Liver (tissue), 8 donors: ENCODE measurements at regions not wholly inside any gene's neighbourhood (a gene's known extent, or its start where the extent isn't known, plus 50 kb on each side); places are given as distances from the start of the nearest gene placed in this dataset.

ENCODE experiments used
- DNase-seq: peaks from one replicate; pipeline ENCODE4 v3.0.0-alpha.2; 2017; ENCODE audit warnings: low spot score
- H3K27ac ChIP-seq, 2 donors: one replicate each; pipeline ENCODE4 v1.7.0; 2013; ENCODE audit warnings: inconsistent platforms in 2 of 2, low read length in 2 of 2, control low read depth in 1 of 2, low read depth in 1 of 2, mild to moderate bottlenecking in 1 of 2
- H3K27me3 ChIP-seq, 4 donors: one replicate each; pipeline versions ENCODE4 v1.6.1 to v1.7.0; 2013; ENCODE audit warnings: low read length in 3 of 4, inconsistent platforms in 1 of 4, mild to moderate bottlenecking in 1 of 4, moderate library complexity in 1 of 4; ENCODE audit not compliant: control insufficient read depth in 4 of 4, insufficient read depth in 4 of 4
- H3K36me3 ChIP-seq, 4 donors: one replicate each; pipeline versions ENCODE4 v1.6.1 to v1.7.0; 2013; ENCODE audit warnings: low read length in 3 of 4, mild to moderate bottlenecking in 3 of 4, low read depth in 1 of 4, moderate library complexity in 1 of 4; ENCODE audit not compliant: control insufficient read depth in 4 of 4, insufficient read depth in 3 of 4
- H3K4me1 ChIP-seq, 4 donors: one replicate each; pipeline versions ENCODE4 v1.6.1 to v1.7.0; 2013; ENCODE audit warnings: low read length in 3 of 4, mild to moderate bottlenecking in 3 of 4, moderate library complexity in 1 of 4; ENCODE audit not compliant: control insufficient read depth in 4 of 4, insufficient read depth in 4 of 4
- H3K4me3 ChIP-seq, 3 donors: one replicate each; pipeline versions ENCODE4 v1.6.1 to v1.7.0; 2013; ENCODE audit warnings: low read length in 3 of 3, control low read depth in 1 of 3, low read depth in 1 of 3, mild to moderate bottlenecking in 1 of 3
- H3K9ac ChIP-seq, 2 donors: one replicate each; pipeline ENCODE4 v1.7.0; 2013; ENCODE audit warnings: low read length in 2 of 2, mild to moderate bottlenecking in 2 of 2, moderate library complexity in 2 of 2, control low read depth in 1 of 2, low read depth in 1 of 2
- H3K9me3 ChIP-seq, 4 donors: one replicate each; pipeline versions ENCODE4 v1.6.1 to v1.7.0; 2013; ENCODE audit warnings: low read length in 3 of 4; ENCODE audit not compliant: control insufficient read depth in 4 of 4
- EGR1 ChIP-seq, 2 donors: IDR thresholded peaks; 2 replicates each; pipeline ENCODE4 v1.6.1; 2016 to 2018; ENCODE audit warnings: antibody characterized with exemption in 2 of 2, low read depth in 2 of 2
- FOXA1 ChIP-seq: IDR thresholded peaks from 2 replicates; pipeline ENCODE4 v1.6.1; 2016; ENCODE audit warnings: antibody characterized with exemption
- FOXA2 ChIP-seq: IDR thresholded peaks from 2 replicates; pipeline ENCODE4 v1.6.1; 2016; ENCODE audit warnings: antibody characterized with exemption
- GABPA ChIP-seq, 2 donors: IDR thresholded peaks in 1 of 2; conservative IDR thresholded peaks in 1 of 2; 2 replicates each; pipeline ENCODE4 v1.6.1; 2016; ENCODE audit warnings: antibody characterized with exemption in 2 of 2, mild to moderate bottlenecking in 1 of 2, moderate library complexity in 1 of 2
- HNF4A ChIP-seq, 2 donors: conservative IDR thresholded peaks; 2 replicates each; pipeline ENCODE4 v1.6.1; 2016; ENCODE audit warnings: antibody characterized with exemption in 2 of 2, mild to moderate bottlenecking in 2 of 2
- HNF4G ChIP-seq: IDR thresholded peaks from 2 replicates; pipeline ENCODE4 v1.6.1; 2016; ENCODE audit warnings: antibody characterized with exemption
- JUND ChIP-seq, 2 donors: IDR thresholded peaks; 2 replicates each; pipeline ENCODE4 v1.6.1; 2016; ENCODE audit warnings: antibody characterized with exemption in 2 of 2
- NR2F2 ChIP-seq: IDR thresholded peaks from 2 replicates; pipeline ENCODE4 v1.6.1; 2016; ENCODE audit warnings: antibody characterized with exemption
- RAD21 ChIP-seq, 2 donors: IDR thresholded peaks; 2 replicates each; pipeline ENCODE4 v1.6.1; 2016; ENCODE audit warnings: antibody characterized with exemption in 2 of 2, mild to moderate bottlenecking in 2 of 2
- YY1 ChIP-seq: IDR thresholded peaks from 2 replicates; pipeline ENCODE4 v1.6.1; 2016; ENCODE audit warnings: antibody characterized with exemption, mild to moderate bottlenecking
- WGBS: extraction: QIAGEN DNeasy Blood & Tissue Kit; methylation state at CpG from one replicate; pipeline ENCODE4 v1.1.7; 2013; 5-methylcytosine and 5-hydroxymethylcytosine counted together
- TF ChIP-seq, protein P1 (sequence below): IDR thresholded peaks from 2 replicates; pipeline ENCODE4 v1.6.1; 2016; ENCODE audit warnings: antibody characterized with exemption
- TF ChIP-seq, protein P2 (sequence below): IDR thresholded peaks from 2 replicates; pipeline ENCODE4 v1.6.1; 2016; ENCODE audit warnings: antibody characterized with exemption, mild to moderate bottlenecking
- TF ChIP-seq, protein P3 (sequence below): IDR thresholded peaks from 2 replicates; pipeline ENCODE4 v1.6.1; 2016; ENCODE audit warnings: antibody characterized with exemption
- TF ChIP-seq, protein P4 (sequence below): fragments of 150-350 bp; IDR thresholded peaks from 2 replicates; pipeline ENCODE4 v1.5.1; 2017; ENCODE audit warnings: improper control_type of control experiment, low read depth, low read length; ENCODE audit not compliant: missing input control
- donor health status: healthy.
- donor health status: healthy.
- donor health status: healthy.
- donor health status: healthy.
- donor health status: healthy.

DNA sequence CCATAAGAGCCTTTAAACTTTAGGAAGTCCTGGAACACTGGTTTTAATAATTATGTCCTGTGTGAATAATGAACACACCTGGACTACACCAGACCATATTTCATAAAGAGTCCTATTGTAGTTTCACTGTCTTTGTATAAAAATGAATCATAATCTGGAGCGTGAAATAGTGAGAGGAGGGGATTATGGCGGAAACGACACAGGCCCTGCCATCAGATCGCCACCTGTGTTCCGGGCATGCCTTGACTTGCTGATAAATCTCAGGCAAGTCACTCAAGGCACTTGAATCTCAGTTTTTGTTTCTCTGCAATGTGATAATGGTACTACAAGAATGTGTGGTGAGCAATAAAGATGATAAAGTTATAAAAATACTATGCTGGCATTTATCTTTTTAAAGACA, 995.5 kb downstream of the MCTP2 start:
- Histone ChIP-seq H3K36me3 (no peaks in the 10 kb centered on the region), H3K4me1 (no peaks in the 10 kb centered on the region), H3K9ac (no peak overlapping the region), H3K9me3 (peaks cover 0 to 1% (median 0%) of the 10 kb centered on the region in 4 donors), H3K27me3 (no peaks in the 10 kb centered on the region), H3K27ac (no peak overlapping the region), H3K4me3 (no peak overlapping the region)
- 93% methylated on average over 5 of the region's 5 CpGs for WGBS
- TF ChIP-seq JUND (IDR thresholded peaks at IDR 0.05): no peak
- no peak for TF ChIP-seq EGR1 (IDR thresholded peaks at IDR 0.05; ENCODE audit: low read depth in 2 of 2)
- TF ChIP-seq, protein P1, sequence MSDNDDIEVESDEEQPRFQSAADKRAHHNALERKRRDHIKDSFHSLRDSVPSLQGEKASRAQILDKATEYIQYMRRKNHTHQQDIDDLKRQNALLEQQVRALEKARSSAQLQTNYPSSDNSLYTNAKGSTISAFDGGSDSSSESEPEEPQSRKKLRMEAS: no peak
- TF ChIP-seq, protein P2, sequence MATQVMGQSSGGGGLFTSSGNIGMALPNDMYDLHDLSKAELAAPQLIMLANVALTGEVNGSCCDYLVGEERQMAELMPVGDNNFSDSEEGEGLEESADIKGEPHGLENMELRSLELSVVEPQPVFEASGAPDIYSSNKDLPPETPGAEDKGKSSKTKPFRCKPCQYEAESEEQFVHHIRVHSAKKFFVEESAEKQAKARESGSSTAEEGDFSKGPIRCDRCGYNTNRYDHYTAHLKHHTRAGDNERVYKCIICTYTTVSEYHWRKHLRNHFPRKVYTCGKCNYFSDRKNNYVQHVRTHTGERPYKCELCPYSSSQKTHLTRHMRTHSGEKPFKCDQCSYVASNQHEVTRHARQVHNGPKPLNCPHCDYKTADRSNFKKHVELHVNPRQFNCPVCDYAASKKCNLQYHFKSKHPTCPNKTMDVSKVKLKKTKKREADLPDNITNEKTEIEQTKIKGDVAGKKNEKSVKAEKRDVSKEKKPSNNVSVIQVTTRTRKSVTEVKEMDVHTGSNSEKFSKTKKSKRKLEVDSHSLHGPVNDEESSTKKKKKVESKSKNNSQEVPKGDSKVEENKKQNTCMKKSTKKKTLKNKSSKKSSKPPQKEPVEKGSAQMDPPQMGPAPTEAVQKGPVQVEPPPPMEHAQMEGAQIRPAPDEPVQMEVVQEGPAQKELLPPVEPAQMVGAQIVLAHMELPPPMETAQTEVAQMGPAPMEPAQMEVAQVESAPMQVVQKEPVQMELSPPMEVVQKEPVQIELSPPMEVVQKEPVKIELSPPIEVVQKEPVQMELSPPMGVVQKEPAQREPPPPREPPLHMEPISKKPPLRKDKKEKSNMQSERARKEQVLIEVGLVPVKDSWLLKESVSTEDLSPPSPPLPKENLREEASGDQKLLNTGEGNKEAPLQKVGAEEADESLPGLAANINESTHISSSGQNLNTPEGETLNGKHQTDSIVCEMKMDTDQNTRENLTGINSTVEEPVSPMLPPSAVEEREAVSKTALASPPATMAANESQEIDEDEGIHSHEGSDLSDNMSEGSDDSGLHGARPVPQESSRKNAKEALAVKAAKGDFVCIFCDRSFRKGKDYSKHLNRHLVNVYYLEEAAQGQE: no peak
- TF ChIP-seq, protein P3, sequence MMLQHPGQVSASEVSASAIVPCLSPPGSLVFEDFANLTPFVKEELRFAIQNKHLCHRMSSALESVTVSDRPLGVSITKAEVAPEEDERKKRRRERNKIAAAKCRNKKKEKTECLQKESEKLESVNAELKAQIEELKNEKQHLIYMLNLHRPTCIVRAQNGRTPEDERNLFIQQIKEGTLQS: no peak
- DNase-seq: no peak

DNA sequence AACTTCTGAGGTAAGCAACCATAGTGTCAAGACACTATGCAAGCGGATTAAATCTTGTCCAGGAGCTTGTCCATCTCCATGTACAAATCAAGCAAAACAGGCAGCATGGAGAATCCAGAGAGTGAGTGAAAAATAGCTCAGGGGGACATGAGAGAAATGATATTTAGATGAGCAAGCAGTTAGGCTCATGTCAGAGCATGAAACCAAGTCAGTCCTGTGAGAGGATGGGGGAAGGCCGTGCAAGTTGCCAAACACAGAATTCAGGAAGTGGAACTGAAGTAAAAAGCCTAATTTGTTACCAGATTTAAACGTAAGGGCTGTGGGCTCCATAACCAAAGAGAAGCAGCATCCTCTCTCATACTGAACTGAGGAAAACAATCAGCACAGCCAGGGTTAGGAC, 995.9 kb downstream of the MCTP2 start:
- Histone ChIP-seq H3K36me3 (no peaks in the 10 kb centered on the region), H3K9me3 (peaks cover 0 to 1% (median 0%) of the 10 kb centered on the region in 4 donors), H3K27me3 (no peaks in the 10 kb centered on the region), H3K4me3 (no peak overlapping the region), H3K4me1 (no peaks in the 10 kb centered on the region), H3K9ac (no peak overlapping the region), H3K27ac (no peak overlapping the region)
- no peak for DNase-seq
- WGBS: 60% methylated on average over 3 of the region's 3 CpGs
- TF ChIP-seq, protein P2: no peak
- TF ChIP-seq, protein P1: no peak
- TF ChIP-seq HNF4G (no peak), RAD21 (IDR thresholded peaks at IDR 0.05) (no peak), EGR1 (IDR thresholded peaks at IDR 0.05; ENCODE audit: low read depth in 2 of 2) (no peak), JUND (IDR thresholded peaks at IDR 0.05) (no peak), GABPA (IDR thresholded peaks at IDR 0.05 in 1 of 2, conservative IDR thresholded peaks at IDR 0.05 in 1 of 2) (no peak), HNF4A (conservative IDR thresholded peaks at IDR 0.05) (no peak), YY1 (no peak), NR2F2 (no peak), FOXA1 (no peak), FOXA2 (no peak)
- TF ChIP-seq, protein P4, sequence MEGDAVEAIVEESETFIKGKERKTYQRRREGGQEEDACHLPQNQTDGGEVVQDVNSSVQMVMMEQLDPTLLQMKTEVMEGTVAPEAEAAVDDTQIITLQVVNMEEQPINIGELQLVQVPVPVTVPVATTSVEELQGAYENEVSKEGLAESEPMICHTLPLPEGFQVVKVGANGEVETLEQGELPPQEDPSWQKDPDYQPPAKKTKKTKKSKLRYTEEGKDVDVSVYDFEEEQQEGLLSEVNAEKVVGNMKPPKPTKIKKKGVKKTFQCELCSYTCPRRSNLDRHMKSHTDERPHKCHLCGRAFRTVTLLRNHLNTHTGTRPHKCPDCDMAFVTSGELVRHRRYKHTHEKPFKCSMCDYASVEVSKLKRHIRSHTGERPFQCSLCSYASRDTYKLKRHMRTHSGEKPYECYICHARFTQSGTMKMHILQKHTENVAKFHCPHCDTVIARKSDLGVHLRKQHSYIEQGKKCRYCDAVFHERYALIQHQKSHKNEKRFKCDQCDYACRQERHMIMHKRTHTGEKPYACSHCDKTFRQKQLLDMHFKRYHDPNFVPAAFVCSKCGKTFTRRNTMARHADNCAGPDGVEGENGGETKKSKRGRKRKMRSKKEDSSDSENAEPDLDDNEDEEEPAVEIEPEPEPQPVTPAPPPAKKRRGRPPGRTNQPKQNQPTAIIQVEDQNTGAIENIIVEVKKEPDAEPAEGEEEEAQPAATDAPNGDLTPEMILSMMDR: no peak
